HT1080 (cell line): ENCODE measurements at regions not wholly inside any gene's neighbourhood (a gene's known extent, or its start where the extent isn't known, plus 50 kb on each side); places are given as distances from the start of the nearest gene placed in this dataset.
"Not testable (repeated sequence)": the region's sequence is repeated elsewhere in the genome, so short reads cannot be mapped to it uniquely, and the experiment has no call there.

Experiments
- DNase-seq: peaks from one replicate; pipeline ENCODE4 v3.0.0-alpha.2; 2015; ENCODE audit warnings: low read depth

GRCh38 chrX:65883556-65883955 is 156.3 kb downstream of the VSIG4 start:
- no peak for DNase-seq

DNA sequence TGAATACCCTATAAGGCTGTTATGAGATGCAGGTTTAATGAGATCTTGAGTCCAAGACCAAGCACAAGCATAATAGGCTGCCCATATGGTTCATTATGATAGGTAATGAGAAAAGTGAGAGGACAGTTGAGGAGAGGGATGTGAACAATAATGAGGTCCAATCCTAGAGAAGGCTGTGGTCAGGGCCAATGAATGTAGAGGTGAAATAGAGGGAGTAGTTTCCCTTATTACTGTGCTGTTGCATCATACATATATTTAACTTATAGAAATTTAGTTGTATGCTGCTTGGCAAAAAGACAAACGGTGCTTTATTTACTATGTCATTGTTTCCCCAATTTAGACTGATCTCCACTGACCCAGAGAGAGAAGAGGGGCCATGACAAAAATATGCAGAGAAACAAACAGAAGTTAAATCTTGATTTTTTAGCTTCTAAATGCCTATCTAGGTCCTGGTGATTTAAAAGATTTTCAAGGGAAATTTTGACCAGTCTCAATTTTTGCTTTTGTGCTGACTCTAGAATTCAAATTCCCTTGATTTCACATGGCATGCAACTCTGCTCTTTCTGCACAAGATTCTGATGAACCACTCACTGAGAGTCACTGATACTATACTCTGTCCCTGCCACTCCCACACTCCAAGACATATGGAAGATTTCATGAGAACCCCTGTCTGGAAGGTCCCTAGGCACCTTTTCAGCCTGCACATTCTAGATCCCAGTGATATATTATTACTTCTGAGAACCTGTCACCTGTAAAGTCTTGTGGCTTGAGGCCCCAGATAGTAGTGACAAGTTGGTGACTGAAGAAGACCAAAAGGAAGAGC is 159.7 kb downstream of the VSIG4 start:
- DNase-seq: no peak

DNA sequence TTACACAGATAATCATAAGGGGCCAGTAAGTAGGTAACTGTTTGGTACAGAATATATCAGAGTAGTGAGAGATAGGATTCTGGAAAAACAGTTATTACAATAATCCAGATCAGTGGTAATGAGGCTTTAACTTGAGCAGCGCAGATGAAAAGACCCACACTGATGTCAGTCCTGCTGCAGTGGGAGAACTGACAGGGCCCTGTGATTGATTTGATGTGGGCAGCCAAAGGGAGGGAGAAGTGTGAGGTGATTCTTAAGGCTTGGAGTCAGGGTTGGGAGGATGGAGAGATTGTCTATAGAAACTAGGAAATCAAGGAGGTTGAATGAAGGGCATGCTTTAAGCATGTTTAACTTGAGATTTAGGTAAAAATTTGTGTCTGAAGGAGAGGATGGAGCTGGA is 161.4 kb downstream of the VSIG4 start:
- DNase-seq: no peak

GRCh38 chrX:65877953-65878352 is 161.9 kb downstream of the VSIG4 start:
- no peak for DNase-seq

DNA sequence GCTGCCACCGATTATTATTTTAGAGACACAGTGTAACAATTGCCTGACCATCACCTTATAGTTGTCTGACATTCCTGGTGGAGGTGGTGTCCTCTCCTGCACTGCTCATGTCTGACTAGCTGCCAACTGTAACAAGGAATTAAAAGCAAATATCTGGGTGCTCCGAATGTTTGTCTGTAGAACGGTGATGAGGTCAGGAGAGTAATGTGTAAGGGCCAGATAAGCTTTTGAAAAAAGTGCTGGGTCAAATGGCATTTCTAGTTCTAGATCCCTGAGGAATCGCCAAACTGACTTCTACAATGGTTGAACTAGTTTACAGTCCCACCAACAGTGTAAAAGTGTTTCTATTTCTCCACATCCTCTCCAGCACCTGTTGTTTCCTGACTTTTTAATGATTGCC is 164.3 kb downstream of the VSIG4 start:
- DNase-seq: not testable (repeated sequence)

DNA sequence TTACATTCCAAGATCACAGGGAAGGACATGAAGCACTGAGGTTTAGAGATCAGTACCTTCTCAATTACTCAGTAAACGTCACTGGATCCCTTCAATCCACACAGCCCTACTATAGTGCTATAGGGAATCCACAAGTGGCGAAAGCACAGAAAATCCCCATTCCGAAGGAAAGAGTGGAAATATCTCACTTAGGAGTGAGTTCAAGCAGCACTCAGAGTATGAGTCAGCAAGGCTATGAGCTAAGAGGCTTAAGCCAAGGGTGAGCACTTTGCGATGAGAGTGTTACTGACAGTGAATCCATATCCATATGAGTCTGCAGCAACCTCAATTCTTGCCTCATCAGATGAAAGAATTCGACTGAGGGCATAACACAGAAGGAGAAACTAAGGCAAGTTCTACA is 165.1 kb downstream of the VSIG4 start:
- DNase-seq: peak; percentile 18

GRCh38 chrX:65874110-65874509 is 165.8 kb downstream of the VSIG4 start:
- no peak for DNase-seq

DNA sequence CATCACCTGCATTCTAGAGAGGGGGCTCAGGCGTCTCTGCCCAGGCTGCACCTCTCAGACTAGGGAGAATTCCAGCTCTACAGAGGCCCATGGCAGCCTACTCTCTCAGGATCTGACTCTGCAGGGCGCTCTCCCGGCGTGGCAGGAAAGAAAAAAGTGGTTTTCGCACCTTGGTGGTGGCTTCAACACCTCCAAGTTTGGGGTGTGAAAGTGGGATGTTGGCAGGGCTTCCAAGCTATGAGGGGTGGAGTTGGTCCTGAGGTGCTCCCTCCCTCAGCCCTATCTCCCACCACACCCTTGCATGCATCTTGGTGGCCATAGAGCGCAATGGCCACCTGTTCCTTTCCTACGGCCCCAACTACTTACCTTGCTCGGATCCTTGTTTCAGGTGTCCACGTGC is 166.5 kb downstream of the VSIG4 start:
- DNase-seq: no peak

DNA sequence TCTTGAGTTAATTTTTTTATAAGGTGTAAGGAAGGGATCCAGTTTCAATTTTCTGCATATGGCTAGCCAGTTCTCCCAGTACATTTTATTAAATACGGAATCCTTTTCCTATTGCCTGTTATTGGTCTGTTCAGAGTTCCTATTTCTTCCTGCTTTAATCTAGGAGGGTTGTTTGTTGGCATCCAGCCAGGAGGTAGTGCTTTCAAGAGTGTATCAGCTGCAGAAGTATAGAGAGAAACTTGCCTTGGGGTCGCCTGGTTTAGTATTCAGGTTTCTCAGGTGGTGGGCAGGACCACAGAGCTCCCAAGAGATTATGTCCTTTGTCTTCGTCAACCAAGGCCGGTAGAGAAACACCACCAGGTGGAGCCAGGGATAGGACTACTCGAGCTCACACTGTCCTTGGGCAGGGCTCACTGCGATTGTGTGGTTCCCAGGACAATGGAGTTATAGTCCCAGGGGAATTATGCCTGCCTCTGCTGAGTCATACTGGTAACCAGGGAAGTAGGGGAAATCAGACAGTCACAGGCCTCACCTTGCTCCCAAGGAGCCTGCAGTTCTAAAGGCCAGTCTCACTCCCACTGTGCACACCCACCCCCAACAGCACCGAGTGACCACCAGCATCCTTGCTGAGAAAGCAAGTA is 168.1 kb downstream of the VSIG4 start:
- peak; percentile 79 for DNase-seq

- DNase-seq: not testable (repeated sequence)
Measured at GRCh38 chrX:65870544-65870943, 169.3 kb downstream of the VSIG4 start.

DNA sequence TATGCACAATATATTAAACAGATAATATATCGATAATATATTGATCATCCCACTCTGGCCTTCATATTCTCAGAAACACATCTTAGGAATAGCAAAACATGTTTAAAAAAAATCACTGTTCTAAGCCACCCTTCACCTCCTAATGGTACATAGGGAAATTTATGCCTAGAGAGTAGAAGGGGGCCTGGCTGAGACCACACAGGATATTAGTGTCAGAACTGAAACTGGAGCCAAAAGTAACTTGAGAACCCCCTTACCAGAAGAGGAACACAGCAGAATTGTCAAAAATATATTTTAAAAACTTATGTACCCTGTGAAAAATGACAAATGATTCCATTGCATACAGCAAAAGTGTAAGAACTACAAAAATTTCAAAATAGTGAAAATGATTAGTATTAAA is 173.1 kb downstream of the VSIG4 start:
- no peak for DNase-seq

GRCh38 chrX:65866146-65866545 is 173.7 kb downstream of the VSIG4 start:
- DNase-seq: no peak

GRCh38 chrX:65862638-65863037 is 177.2 kb downstream of the VSIG4 start:
- no peak for DNase-seq

DNA sequence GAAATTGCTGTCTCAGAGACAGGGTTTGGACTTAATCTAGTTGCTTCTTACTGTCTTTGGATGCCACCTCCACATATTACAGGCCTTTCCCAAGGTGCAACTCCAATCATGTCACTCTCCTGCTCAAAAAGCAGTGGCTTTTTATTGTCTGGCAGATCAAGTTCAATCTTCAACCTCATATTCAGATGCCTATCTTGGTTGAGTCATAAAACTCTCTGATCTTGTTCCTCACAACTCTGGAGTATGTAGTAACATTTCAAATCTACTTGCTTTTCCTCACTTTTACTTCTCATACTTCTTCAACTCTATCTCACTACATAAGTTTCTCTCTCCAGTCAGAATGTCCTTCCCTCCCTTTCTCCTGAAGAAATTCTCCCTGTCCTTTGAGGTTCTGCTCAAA is 180.6 kb downstream of the VSIG4 start:
- DNase-seq: no peak

- not testable (repeated sequence) for DNase-seq
Measured at GRCh38 chrX:65854437-65854836, 185.4 kb downstream of the VSIG4 start.

DNA sequence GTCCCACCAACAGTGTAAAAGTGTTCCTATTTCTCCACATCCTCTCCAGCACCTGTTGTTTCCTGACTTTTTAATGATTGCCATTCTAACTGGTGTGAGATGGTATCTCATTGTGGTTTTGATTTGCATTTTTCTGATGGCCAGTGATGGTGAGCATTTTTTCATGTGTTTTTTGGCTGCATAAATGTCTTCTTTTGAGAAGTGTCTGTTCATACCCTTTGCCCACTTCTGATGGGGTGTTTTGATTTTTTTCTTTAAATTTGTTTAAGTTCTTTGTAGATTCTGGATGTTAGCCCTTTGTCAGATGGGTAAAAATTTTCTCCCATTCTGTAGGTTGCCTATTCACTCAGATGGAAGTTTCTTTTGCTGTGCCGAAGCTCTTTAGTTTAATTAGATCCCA is 183.9 kb downstream of the MSN start:
- DNase-seq: not testable (repeated sequence)

- DNase-seq: not testable (repeated sequence)
Measured at GRCh38 chrX:65850821-65851220, 183.4 kb downstream of the MSN start.

- no peak for DNase-seq
Measured at GRCh38 chrX:65846974-65847373, 179.5 kb downstream of the MSN start.

- DNase-seq: no peak
Measured at GRCh38 chrX:65841263-65841662, 173.8 kb downstream of the MSN start.

- no peak for DNase-seq
Measured at GRCh38 chrX:65838674-65839073, 171.2 kb downstream of the MSN start.

GRCh38 chrX:65837875-65838549 is 170.6 kb downstream of the MSN start:
- DNase-seq: no peak

- DNase-seq: no peak
Measured at GRCh38 chrX:65831268-65831667, 163.8 kb downstream of the MSN start.
